ENCODE measurements at regions not wholly inside any gene's neighbourhood (a gene's known extent, or its start where the extent isn't known, plus 50 kb on each side); places are given as distances from the start of the nearest gene placed in this dataset.

- Histone ChIP-seq H3K9me3 (ENCODE audit: control insufficient read depth, low read depth, low read length) (no peaks in the 10 kb centered on the region), H3K36me3 (ENCODE audit: control insufficient read depth in 2 of 2, extremely low read depth in 1 of 2, insufficient read depth in 2 of 2, low read length in 2 of 2) (no peaks in the 10 kb centered on the region), H3K4me3 (ENCODE audit: control insufficient read depth in 2 of 3, extremely low read depth in 1 of 3, insufficient read depth in 2 of 3, low read depth in 1 of 3, low read length in 3 of 3) (no peak overlapping the region), H3K9ac (ENCODE audit: control insufficient read depth, extremely low read depth, insufficient read depth, low read length) (no peak overlapping the region), H4K20me1 (ENCODE audit: control insufficient read depth, extremely low read depth, insufficient read depth, low read length) (no peaks in the 10 kb centered on the region), H3K9me1 (ENCODE audit: control insufficient read depth, extremely low read depth, insufficient read depth, low read length) (no peaks in the 10 kb centered on the region), H3K4me1 (ENCODE audit: control insufficient read depth, extremely low read depth, insufficient read depth, low read length) (no peaks in the 10 kb centered on the region), H3K27me3 (ENCODE audit: control insufficient read depth, extremely low read depth, insufficient read depth, low read length) (no peaks in the 10 kb centered on the region), H3K79me2 (ENCODE audit: control insufficient read depth, insufficient read depth, low read length) (no peaks in the 10 kb centered on the region), H3K27ac (ENCODE audit: control insufficient read depth, insufficient read depth, low read length) (no peak overlapping the region), H3K4me2 (ENCODE audit: control insufficient read depth, extremely low read depth, insufficient read depth, low read depth, low read length) (no peak overlapping the region), H2AFZ (ENCODE audit: control insufficient read depth, low read length) (no peak overlapping the region)
- DNase-seq (ENCODE audit: low read depth, low spot score) (no peak), FAIRE-seq (no peak)
- no peak for TF ChIP-seq EZH2 (IDR thresholded peaks at IDR 0.05; ENCODE audit: low read length)
- TF ChIP-seq CTCF (optimal IDR thresholded peaks at IDR 0.05 in 1 of 3, IDR thresholded peaks at IDR 0.05 in 1 of 3, conservative IDR thresholded peaks at IDR 0.05 in 1 of 3; ENCODE audit: extremely low read depth in 1 of 3, insufficient read depth in 2 of 3, low read length in 3 of 3): no peak
- dilution Hi-C loops (cut with MboI; ENCODE audit: extremely low pct_ligation_motif_present, low sequenced_read_pairs): no loop called here
Measured at GRCh38 chr16:35631261-35631945, 2172.0 kb downstream of the TP53TG3F start.

- peaks cover 7% of the 10 kb centered on the region for H3K4me1 ChIP-seq (ENCODE audit: control insufficient read depth, extremely low read depth, insufficient read depth, low read length)
- no peaks in the 10 kb centered on the region for H4K20me1 ChIP-seq (ENCODE audit: control insufficient read depth, extremely low read depth, insufficient read depth, low read length)
- H3K9ac ChIP-seq (ENCODE audit: control insufficient read depth, extremely low read depth, insufficient read depth, low read length): no peak overlapping the region
- no peaks in the 10 kb centered on the region for H3K27me3 ChIP-seq (ENCODE audit: control insufficient read depth, extremely low read depth, insufficient read depth, low read length)
- FAIRE-seq (no peak), DNase-seq (ENCODE audit: low read depth, low spot score) (no peak)
- H3K27ac ChIP-seq (ENCODE audit: control insufficient read depth, insufficient read depth, low read length): no peak overlapping the region
- H3K4me2 ChIP-seq (ENCODE audit: control insufficient read depth, extremely low read depth, insufficient read depth, low read depth, low read length): no peak overlapping the region
- no peaks in the 10 kb centered on the region for H3K9me3 ChIP-seq (ENCODE audit: control insufficient read depth, low read depth, low read length)
- H3K9me1 ChIP-seq (ENCODE audit: control insufficient read depth, extremely low read depth, insufficient read depth, low read length): no peaks in the 10 kb centered on the region
- H3K4me3 ChIP-seq (ENCODE audit: control insufficient read depth in 2 of 3, extremely low read depth in 1 of 3, insufficient read depth in 2 of 3, low read depth in 1 of 3, low read length in 3 of 3): no peak overlapping the region
- H3K36me3 ChIP-seq (ENCODE audit: control insufficient read depth in 2 of 2, extremely low read depth in 1 of 2, insufficient read depth in 2 of 2, low read length in 2 of 2): no peaks in the 10 kb centered on the region
- H2AFZ ChIP-seq (ENCODE audit: control insufficient read depth, low read length): no peak overlapping the region
- no peak for TF ChIP-seq EZH2 (IDR thresholded peaks at IDR 0.05; ENCODE audit: low read length)
- no peak for TF ChIP-seq CTCF (optimal IDR thresholded peaks at IDR 0.05 in 1 of 3, IDR thresholded peaks at IDR 0.05 in 1 of 3, conservative IDR thresholded peaks at IDR 0.05 in 1 of 3; ENCODE audit: extremely low read depth in 1 of 3, insufficient read depth in 2 of 3, low read length in 3 of 3)
- dilution Hi-C loops (cut with MboI; ENCODE audit: extremely low pct_ligation_motif_present, low sequenced_read_pairs): no loop called here
- no peaks in the 10 kb centered on the region for H3K79me2 ChIP-seq (ENCODE audit: control insufficient read depth, insufficient read depth, low read length)
Measured at GRCh38 chr16:35636480-35637230, 2177.2 kb downstream of the TP53TG3F start.

All from keratinocyte (primary cell).